ENCODE measurements at regions not wholly inside any gene's neighbourhood (a gene's known extent, or its start where the extent isn't known, plus 50 kb on each side); places are given as distances from the start of the nearest gene placed in this dataset.

- no peak for TF ChIP-seq CTCF (IDR thresholded peaks at IDR 0.05; ENCODE audit: insufficient read depth, missing control alignments)
- FAIRE-seq (no peak), DNase-seq (ENCODE audit: insufficient read length, low spot score) (no peak)
These were observed 263.2 kb downstream of the CBLN1 start for GRCh38 chr16:49018259-49018931.

- TF ChIP-seq CTCF (IDR thresholded peaks at IDR 0.05; ENCODE audit: insufficient read depth, missing control alignments) = no peak
- FAIRE-seq (no peak), DNase-seq (ENCODE audit: insufficient read length, low spot score) (no peak)
These were observed 264.1 kb downstream of the CBLN1 start for GRCh38 chr16:49017501-49017900.

DNA sequence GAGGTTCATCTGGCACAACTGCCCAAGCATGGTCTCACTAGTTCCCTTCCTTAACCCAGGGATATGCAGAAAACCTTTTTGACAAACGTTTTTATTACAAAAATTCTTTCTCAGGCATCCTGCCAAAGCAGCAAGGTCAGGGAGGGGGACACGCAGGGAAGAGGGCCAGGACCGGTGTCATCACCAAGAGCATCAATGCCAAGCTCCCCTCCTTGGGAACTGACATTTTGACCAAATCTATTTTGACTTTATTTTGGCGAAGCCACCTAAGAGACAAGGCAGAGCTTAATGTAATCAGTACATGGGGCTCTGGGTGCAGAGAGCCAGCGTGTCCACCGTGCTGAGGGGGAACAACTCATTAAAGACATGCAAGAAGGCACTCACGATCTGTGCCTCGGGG lies 265.2 kb downstream of the CBLN1 start:
- FAIRE-seq (no peak), DNase-seq (ENCODE audit: insufficient read length, low spot score) (no peak)
- no peak for TF ChIP-seq CTCF (IDR thresholded peaks at IDR 0.05; ENCODE audit: insufficient read depth, missing control alignments)

DNA sequence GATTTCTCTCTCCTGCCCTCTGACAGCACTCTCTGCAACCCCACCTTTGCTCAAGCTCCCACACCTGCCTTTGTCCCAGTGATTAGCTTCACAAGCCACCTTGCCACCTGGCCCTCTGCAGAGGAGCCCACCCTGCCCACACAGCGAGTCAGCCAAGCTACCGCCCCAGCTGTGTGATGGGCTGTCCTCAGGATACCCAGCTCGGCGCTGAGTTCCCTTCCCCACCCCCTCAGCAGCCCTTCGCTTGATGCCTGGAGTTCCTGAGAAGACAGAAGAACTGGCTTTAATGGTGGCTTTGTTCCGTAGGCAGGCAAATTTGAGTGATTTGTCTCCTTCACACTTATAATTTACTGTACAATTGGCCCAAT lies 266.4 kb downstream of the CBLN1 start:
- DNase-seq (ENCODE audit: insufficient read length, low spot score) = no peak
- no peak for FAIRE-seq
- TF ChIP-seq CTCF (IDR thresholded peaks at IDR 0.05; ENCODE audit: insufficient read depth, missing control alignments) = no peak

- FAIRE-seq (no peak), DNase-seq (ENCODE audit: insufficient read length, low spot score) (no peak)
These were observed 267.1 kb downstream of the CBLN1 start for GRCh38 chr16:49014277-49015224.

GRCh38 chr16:49013727-49014080 lies 267.9 kb downstream of the CBLN1 start:
- DNase-seq (ENCODE audit: insufficient read length, low spot score) (no peak), FAIRE-seq (no peak)
- no peak for TF ChIP-seq CTCF (IDR thresholded peaks at IDR 0.05; ENCODE audit: insufficient read depth, missing control alignments)

More at GRCh38 chr16:49014277-49015224, 267.1 kb downstream of the CBLN1 start:
- TF ChIP-seq CTCF (IDR thresholded peaks at IDR 0.05; ENCODE audit: insufficient read depth, missing control alignments) = no peak
